Upper lobe of left lung (tissue), 6 donors: ENCODE measurements at regions not wholly inside any gene's neighbourhood (a gene's known extent, or its start where the extent isn't known, plus 50 kb on each side); places are given as distances from the start of the nearest gene placed in this dataset.

Experiments
- ATAC-seq, 2 donors: fragments of 200-7000 bp; cut with Tn5 transposase; one replicate each; pipeline ENCODE4 v1.9.1; 2022; ENCODE audit warnings: mild to moderate bottlenecking in 2 of 2, moderate library complexity in 2 of 2; ENCODE audit not compliant: low FRiP score in 2 of 2
- DNase-seq, 2 donors: peaks; one replicate each; pipeline ENCODE4 v3.0.0-alpha.2; 2019 to 2020
- H3K27ac ChIP-seq, 4 donors: fragments of 200-600 bp; sonication (generic); one replicate each; pipeline ENCODE4 v1.5.1; 2016 to 2019
- H3K27me3 ChIP-seq, 4 donors: fragments of 200-600 bp; sonication (generic); one replicate each; pipeline ENCODE4 v1.5.1; 2017 to 2019
- H3K36me3 ChIP-seq, 4 donors: fragments of 200-600 bp; sonication (generic); one replicate each; pipeline ENCODE4 v1.5.1; 2016 to 2019
- H3K4me1 ChIP-seq, 4 donors: fragments of 200-600 bp; sonication (generic); one replicate each; pipeline ENCODE4 v1.5.1; 2018 to 2019
- H3K4me3 ChIP-seq, 4 donors: fragments of 200-600 bp; sonication (generic); one replicate each; pipeline ENCODE4 v1.5.1; 2017 to 2019; ENCODE audit warnings: mild to moderate bottlenecking in 2 of 4, moderate library complexity in 1 of 4
- H3K9me3 ChIP-seq, 4 donors: fragments of 200-600 bp; sonication (generic); one replicate each; pipeline ENCODE4 v1.5.1; 2018 to 2019
- CTCF ChIP-seq, 6 experiments: fragments of 450-650 bp in 4 of 6; fragments of 200-600 bp in 2 of 6; sonication (generic) in 2 of 6; IDR thresholded peaks; one replicate each; pipeline ENCODE4 v1.5.1; 2016 to 2019; ENCODE audit warnings: antibody characterized with exemption in 6 of 6
- EP300 ChIP-seq, 4 donors: sonication (generic); formaldehyde crosslinking; IDR thresholded peaks; one replicate each; pipeline ENCODE4 v1.5.1; 2017; ENCODE audit warnings: antibody characterized with exemption in 4 of 4, control low read depth in 2 of 4
- POLR2A ChIP-seq, 4 donors: fragments of 450-650 bp; IDR thresholded peaks; one replicate each; pipeline ENCODE4 v1.5.1; 2016 to 2017; ENCODE audit warnings: antibody characterized with exemption in 4 of 4, mild to moderate bottlenecking in 2 of 4
- POLR2AphosphoS5 ChIP-seq, 2 donors: sonication (generic); formaldehyde crosslinking; IDR thresholded peaks; one replicate each; pipeline ENCODE4 v1.5.1; 2017; ENCODE audit warnings: antibody characterized with exemption in 2 of 2
- WGBS, 2 donors: methylation state at CpG; one replicate each; pipeline ENCODE4 v1.1.5; 2017 to 2018; 5-methylcytosine and 5-hydroxymethylcytosine counted together
- donor health status: DM: no; HTN: no; CAD: no; lungs with moderate emphysema.
- donor health status: DM: no; HTN: yes; CAD: no; lungs with severe emphysema.

GRCh38 chr5:120217001-120217400 is 247.1 kb upstream of the PRR16 start:
- Histone ChIP-seq H3K36me3 (no peaks in the 10 kb centered on the region), H3K9me3 (no peaks in the 10 kb centered on the region), H3K27ac (no peak overlapping the region), H3K4me1 (no peaks in the 10 kb centered on the region), H3K27me3 (no peaks in the 10 kb centered on the region), H3K4me3 (no peak overlapping the region)
- ATAC-seq = no peak
- WGBS, 2 donors = 74% methylated on average over 2 of the region's 2 CpGs
- no peak for DNase-seq
- no peak for TF ChIP-seq POLR2AphosphoS5 (IDR thresholded peaks at IDR 0.05)
- TF ChIP-seq POLR2A (IDR thresholded peaks at IDR 0.05) = no peak
- no peak for TF ChIP-seq CTCF (IDR thresholded peaks at IDR 0.05)
- no peak for TF ChIP-seq EP300 (IDR thresholded peaks at IDR 0.05)

GRCh38 chr5:120219988-120220387 is 244.1 kb upstream of the PRR16 start:
- H3K4me3 ChIP-seq = no peak overlapping the region
- ATAC-seq (no peak), DNase-seq (no peak)
- H3K27ac ChIP-seq = no peak overlapping the region
- H3K4me1 ChIP-seq = no peaks in the 10 kb centered on the region
- H3K27me3 ChIP-seq = no peaks in the 10 kb centered on the region
- TF ChIP-seq CTCF (IDR thresholded peaks at IDR 0.05) (no peak), POLR2A (IDR thresholded peaks at IDR 0.05) (no peak), EP300 (IDR thresholded peaks at IDR 0.05) (no peak)
- H3K9me3 ChIP-seq = no peaks in the 10 kb centered on the region
- 94% methylated on average over 3 of the region's 3 CpGs for WGBS, 2 donors
- no peaks in the 10 kb centered on the region for H3K36me3 ChIP-seq

GRCh38 chr5:120225524-120225923 is 238.6 kb upstream of the PRR16 start:
- H3K4me1 ChIP-seq = no peaks in the 10 kb centered on the region
- no peak overlapping the region for H3K27ac ChIP-seq
- no peak for ATAC-seq
- 71 to 81% methylated on average over 2 of the region's 2 CpGs for WGBS, 2 donors
- no peak overlapping the region for H3K4me3 ChIP-seq
- H3K27me3 ChIP-seq = no peaks in the 10 kb centered on the region
- H3K36me3 ChIP-seq = no peaks in the 10 kb centered on the region
- TF ChIP-seq POLR2AphosphoS5 (IDR thresholded peaks at IDR 0.05) = no peak
- no peak for TF ChIP-seq EP300 (IDR thresholded peaks at IDR 0.05)
- TF ChIP-seq CTCF (IDR thresholded peaks at IDR 0.05) = no peak
- no peak for TF ChIP-seq POLR2A (IDR thresholded peaks at IDR 0.05)
- no peaks in the 10 kb centered on the region for H3K9me3 ChIP-seq
- DNase-seq = no peak

DNA sequence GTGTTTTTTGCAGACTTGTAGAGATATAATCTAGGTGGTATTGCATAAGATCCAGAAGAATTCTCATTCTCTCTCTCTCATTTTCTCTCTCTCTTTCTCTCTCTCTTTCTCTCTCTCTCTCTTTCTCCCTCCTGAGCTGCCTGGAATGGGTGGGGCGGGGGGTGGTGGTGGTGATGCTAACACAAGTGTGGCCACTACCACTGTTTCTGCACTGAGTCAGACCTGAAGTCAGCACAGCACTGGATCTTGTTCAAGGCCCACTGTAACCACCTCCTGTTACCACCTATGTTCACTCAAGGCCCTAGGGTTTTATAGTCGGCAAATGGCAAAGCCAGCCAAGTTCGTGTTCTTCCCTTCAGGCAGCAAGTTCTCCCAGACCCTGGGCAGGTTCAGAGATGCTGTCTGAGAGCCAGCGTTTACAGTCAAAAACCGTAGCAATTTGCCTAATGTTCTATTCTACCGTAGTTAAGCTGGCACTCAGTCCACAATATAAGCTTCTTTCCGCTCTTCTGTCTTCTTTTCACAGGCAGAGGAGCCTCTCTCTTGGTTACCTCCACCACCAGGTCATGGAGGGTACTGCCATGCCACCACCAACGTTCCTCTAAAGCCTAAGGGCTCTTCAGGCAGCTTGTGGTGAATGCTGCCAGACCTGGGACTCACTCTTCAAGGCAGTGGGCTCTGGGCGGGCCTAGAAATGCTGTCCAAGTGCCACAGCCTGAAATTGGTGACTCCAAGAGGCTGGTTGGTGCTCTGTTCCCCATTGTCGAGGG is 235.7 kb upstream of the PRR16 start:
- Histone ChIP-seq H3K27ac (no peak overlapping the region), H3K4me3 (no peak overlapping the region), H3K4me1 (no peaks in the 10 kb centered on the region), H3K27me3 (no peaks in the 10 kb centered on the region), H3K9me3 (no peaks in the 10 kb centered on the region), H3K36me3 (no peaks in the 10 kb centered on the region)
- DNase-seq (no peak), ATAC-seq (no peak)
- 81 to 92% methylated on average over 10 of the region's 10 CpGs for WGBS, 2 donors
- TF ChIP-seq EP300 (IDR thresholded peaks at IDR 0.05) = no peak
- TF ChIP-seq POLR2A (IDR thresholded peaks at IDR 0.05) = no peak
- no peak for TF ChIP-seq POLR2AphosphoS5 (IDR thresholded peaks at IDR 0.05)
- TF ChIP-seq CTCF (IDR thresholded peaks at IDR 0.05) = no peak

DNA sequence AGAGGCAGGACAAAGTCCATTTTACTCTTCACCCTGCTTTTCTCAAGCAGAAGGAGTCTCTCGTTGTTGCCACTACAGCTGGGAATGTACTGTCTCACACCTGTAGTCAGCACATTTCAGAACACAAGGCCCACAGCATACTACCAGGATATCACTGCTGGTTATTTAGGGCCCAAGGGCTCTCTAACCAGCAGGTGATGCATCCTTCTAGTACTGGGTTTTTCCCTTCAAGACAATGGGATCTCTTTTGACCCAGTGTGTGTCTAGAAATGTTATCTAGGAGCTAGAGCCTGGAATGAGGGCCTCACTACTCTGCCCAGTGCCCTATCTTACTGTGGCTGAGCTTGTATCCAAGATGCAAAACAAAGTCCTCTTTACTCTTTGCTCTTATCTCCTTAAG is 235.1 kb upstream of the PRR16 start:
- 86 to 88% methylated on average over 1 of the region's 1 CpG for WGBS, 2 donors
- DNase-seq (no peak), ATAC-seq (no peak)
- TF ChIP-seq POLR2AphosphoS5 (IDR thresholded peaks at IDR 0.05) = no peak
- no peak for TF ChIP-seq EP300 (IDR thresholded peaks at IDR 0.05)
- TF ChIP-seq POLR2A (IDR thresholded peaks at IDR 0.05) = no peak
- no peak for TF ChIP-seq CTCF (IDR thresholded peaks at IDR 0.05)
- Histone ChIP-seq H3K27ac (no peak overlapping the region), H3K36me3 (no peaks in the 10 kb centered on the region), H3K4me3 (no peak overlapping the region), H3K27me3 (no peaks in the 10 kb centered on the region), H3K4me1 (no peaks in the 10 kb centered on the region), H3K9me3 (no peaks in the 10 kb centered on the region)
